ENCODE measurements at regions not wholly inside any gene's neighbourhood (a gene's known extent, or its start where the extent isn't known, plus 50 kb on each side); places are given as distances from the start of the nearest gene placed in this dataset.

GRCh38 chr21:14773777-14774345 is 227.7 kb upstream of the SAMSN1 start:
- TF ChIP-seq POLR2AphosphoS5 (IDR thresholded peaks at IDR 0.05; ENCODE audit: low read depth, low read length) = no peak
- no peak for TF ChIP-seq SIN3A (IDR thresholded peaks at IDR 0.05; ENCODE audit: borderline replicate concordance, insufficient read depth, low read length)
- no peak for TF ChIP-seq TAF1 (IDR thresholded peaks at IDR 0.05; ENCODE audit: borderline replicate concordance, insufficient read depth, low read length)
- no peak for TF ChIP-seq FOXP2 (optimal IDR thresholded peaks at IDR 0.05; ENCODE audit: borderline replicate concordance, extremely low read depth, extremely low read length, insufficient read depth)
- TF ChIP-seq, protein P1, sequence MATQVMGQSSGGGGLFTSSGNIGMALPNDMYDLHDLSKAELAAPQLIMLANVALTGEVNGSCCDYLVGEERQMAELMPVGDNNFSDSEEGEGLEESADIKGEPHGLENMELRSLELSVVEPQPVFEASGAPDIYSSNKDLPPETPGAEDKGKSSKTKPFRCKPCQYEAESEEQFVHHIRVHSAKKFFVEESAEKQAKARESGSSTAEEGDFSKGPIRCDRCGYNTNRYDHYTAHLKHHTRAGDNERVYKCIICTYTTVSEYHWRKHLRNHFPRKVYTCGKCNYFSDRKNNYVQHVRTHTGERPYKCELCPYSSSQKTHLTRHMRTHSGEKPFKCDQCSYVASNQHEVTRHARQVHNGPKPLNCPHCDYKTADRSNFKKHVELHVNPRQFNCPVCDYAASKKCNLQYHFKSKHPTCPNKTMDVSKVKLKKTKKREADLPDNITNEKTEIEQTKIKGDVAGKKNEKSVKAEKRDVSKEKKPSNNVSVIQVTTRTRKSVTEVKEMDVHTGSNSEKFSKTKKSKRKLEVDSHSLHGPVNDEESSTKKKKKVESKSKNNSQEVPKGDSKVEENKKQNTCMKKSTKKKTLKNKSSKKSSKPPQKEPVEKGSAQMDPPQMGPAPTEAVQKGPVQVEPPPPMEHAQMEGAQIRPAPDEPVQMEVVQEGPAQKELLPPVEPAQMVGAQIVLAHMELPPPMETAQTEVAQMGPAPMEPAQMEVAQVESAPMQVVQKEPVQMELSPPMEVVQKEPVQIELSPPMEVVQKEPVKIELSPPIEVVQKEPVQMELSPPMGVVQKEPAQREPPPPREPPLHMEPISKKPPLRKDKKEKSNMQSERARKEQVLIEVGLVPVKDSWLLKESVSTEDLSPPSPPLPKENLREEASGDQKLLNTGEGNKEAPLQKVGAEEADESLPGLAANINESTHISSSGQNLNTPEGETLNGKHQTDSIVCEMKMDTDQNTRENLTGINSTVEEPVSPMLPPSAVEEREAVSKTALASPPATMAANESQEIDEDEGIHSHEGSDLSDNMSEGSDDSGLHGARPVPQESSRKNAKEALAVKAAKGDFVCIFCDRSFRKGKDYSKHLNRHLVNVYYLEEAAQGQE (IDR thresholded peaks at IDR 0.05; ENCODE audit: insufficient read depth in 1 of 2, low read depth in 2 of 2, low read length in 2 of 2) = no peak

- TF ChIP-seq, protein P1 (IDR thresholded peaks at IDR 0.05; ENCODE audit: insufficient read depth in 1 of 2, low read depth in 2 of 2, low read length in 2 of 2) = no peak
- TF ChIP-seq FOXP2 (optimal IDR thresholded peaks at IDR 0.05; ENCODE audit: borderline replicate concordance, extremely low read depth, extremely low read length, insufficient read depth) = no peak
- TF ChIP-seq POLR2AphosphoS5 (IDR thresholded peaks at IDR 0.05; ENCODE audit: low read depth, low read length) = no peak
- TF ChIP-seq SIN3A (IDR thresholded peaks at IDR 0.05; ENCODE audit: borderline replicate concordance, insufficient read depth, low read length) = no peak
- no peak for TF ChIP-seq TAF1 (IDR thresholded peaks at IDR 0.05; ENCODE audit: borderline replicate concordance, insufficient read depth, low read length)
Observed at GRCh38 chr21:14771593-14771992, 225.5 kb upstream of the SAMSN1 start.

DNA sequence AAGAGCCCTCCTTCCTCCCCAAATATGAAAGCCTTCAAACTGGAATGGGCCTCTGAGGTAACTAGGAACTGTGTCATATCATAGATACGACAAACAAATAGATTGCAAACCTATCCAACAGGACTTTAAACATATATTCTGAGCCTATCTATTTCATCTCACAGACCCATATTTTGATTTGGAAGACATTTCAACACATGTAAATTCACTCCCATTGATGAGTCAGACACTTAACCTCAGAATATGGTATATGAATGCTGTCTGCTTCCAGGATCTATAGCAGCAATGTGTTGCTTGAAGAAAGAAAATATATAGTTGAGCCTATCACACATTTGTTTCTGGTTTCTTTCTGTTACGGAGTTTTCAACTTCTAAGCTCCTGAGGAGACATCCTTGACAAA is 221.9 kb upstream of the SAMSN1 start:
- TF ChIP-seq, protein P1 (IDR thresholded peaks at IDR 0.05; ENCODE audit: insufficient read depth in 1 of 2, low read depth in 2 of 2, low read length in 2 of 2) = no peak
- TF ChIP-seq TAF1 (IDR thresholded peaks at IDR 0.05; ENCODE audit: borderline replicate concordance, insufficient read depth, low read length) = no peak

DNA sequence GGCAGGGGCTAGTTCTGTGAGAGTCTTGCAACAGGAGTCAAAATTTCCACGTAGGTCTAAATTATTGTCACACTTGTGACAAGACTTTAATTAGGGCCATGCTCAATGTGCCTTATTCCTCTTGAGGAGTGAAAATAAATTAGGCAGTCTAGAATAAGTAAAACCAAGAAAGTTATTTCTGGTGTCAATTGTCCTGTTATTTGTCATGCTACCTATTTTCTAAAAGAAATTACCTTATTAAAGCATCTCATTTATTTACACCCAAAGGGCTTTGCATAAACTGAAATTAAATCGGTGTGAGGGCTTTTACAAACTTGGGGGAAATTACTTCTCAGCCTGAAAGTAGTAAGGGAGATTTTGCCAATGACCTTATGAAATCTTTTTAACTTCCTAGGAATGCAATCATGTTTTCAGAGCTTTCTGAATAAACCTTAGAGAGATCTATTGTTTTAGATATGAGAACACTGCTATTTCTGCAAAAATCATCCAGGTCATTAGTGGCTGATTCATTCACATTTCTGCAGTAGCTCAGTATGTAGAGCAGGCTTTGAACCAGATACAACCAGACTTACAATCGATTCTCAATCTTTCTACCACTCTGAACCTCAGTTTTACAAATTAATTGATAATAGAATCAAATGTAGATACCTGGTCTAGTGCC is 221.2 kb upstream of the SAMSN1 start:
- TF ChIP-seq SIN3A (IDR thresholded peaks at IDR 0.05; ENCODE audit: borderline replicate concordance, insufficient read depth, low read length) (no peak), POLR2AphosphoS5 (IDR thresholded peaks at IDR 0.05; ENCODE audit: low read depth, low read length) (no peak), TAF1 (IDR thresholded peaks at IDR 0.05; ENCODE audit: borderline replicate concordance, insufficient read depth, low read length) (no peak), FOXP2 (optimal IDR thresholded peaks at IDR 0.05; ENCODE audit: borderline replicate concordance, extremely low read depth, extremely low read length, insufficient read depth) (no peak)
- TF ChIP-seq, protein P1 (IDR thresholded peaks at IDR 0.05; ENCODE audit: insufficient read depth in 1 of 2, low read depth in 2 of 2, low read length in 2 of 2) = no peak

Measured in PFSK-1 (cell line).